ENCODE measurements at regions not wholly inside any gene's neighbourhood (a gene's known extent, or its start where the extent isn't known, plus 50 kb on each side); places are given as distances from the start of the nearest gene placed in this dataset.

- no peak for TF ChIP-seq CTCF (IDR thresholded peaks at IDR 0.05)
- no peak for TF ChIP-seq POLR2A (IDR thresholded peaks at IDR 0.05)
- no peak for TF ChIP-seq POLR2AphosphoS5 (IDR thresholded peaks at IDR 0.05)
Observed at GRCh38 chr12:87828382-87828973, 200.7 kb downstream of the C12orf50 start.

Measured in prostate gland (tissue), 2 donors.